Activated CD4-positive, alpha-beta T cell treated with anti-CD3 and anti-CD28 coated beads, Interleukin-2, amount 10 ng/mL, durations not matched to agents 24 days and 14 days (primary cell): ENCODE measurements at regions not wholly inside any gene's neighbourhood (a gene's known extent, or its start where the extent isn't known, plus 50 kb on each side); places are given as distances from the start of the nearest gene placed in this dataset.
"Not testable (repeated sequence)": the region's sequence is repeated elsewhere in the genome, so short reads cannot be mapped to it uniquely, and the experiment has no call there.

Experiments
- DNase-seq: peaks from one replicate; pipeline ENCODE4 v3.0.0; 2022
- H3K27ac Mint-ChIP-seq: one replicate; pipeline ENCODE4 v1.8.0; 2022; ENCODE audit warnings: mild to moderate bottlenecking, mixed read lengths
- H3K27me3 Mint-ChIP-seq: one replicate; pipeline ENCODE4 v1.8.0; 2022; ENCODE audit warnings: mixed read lengths
- H3K36me3 Mint-ChIP-seq: one replicate; pipeline ENCODE4 v1.8.0; 2022; ENCODE audit warnings: low read depth, mild to moderate bottlenecking, mixed read lengths
- H3K4me1 Mint-ChIP-seq: one replicate; pipeline ENCODE4 v1.8.0; 2021; ENCODE audit warnings: mixed read lengths
- H3K4me3 Mint-ChIP-seq: one replicate; pipeline ENCODE4 v1.8.0; 2022; ENCODE audit warnings: mild to moderate bottlenecking, moderate library complexity, mixed read lengths
- H3K9me3 Mint-ChIP-seq: one replicate; pipeline ENCODE4 v1.8.0; 2021; ENCODE audit warnings: mixed read lengths
- intact Hi-C: fragments of 100-400 bp; cut with micrococcal nuclease; formaldehyde crosslinking; loops from one replicate; pipeline ENCODE4 v1.15.1; 2023

- no peaks in the 10 kb centered on the region for H3K27me3 Mint-ChIP-seq
- H3K4me1 Mint-ChIP-seq: no peaks in the 10 kb centered on the region
- H3K36me3 Mint-ChIP-seq: no peaks in the 10 kb centered on the region
- H3K4me3 Mint-ChIP-seq: no peak overlapping the region
- DNase-seq: no peak
- H3K9me3 Mint-ChIP-seq: peaks cover 11% of the 10 kb centered on the region
- no peak overlapping the region for H3K27ac Mint-ChIP-seq
- intact Hi-C loops: no loop called here
These were observed 854.7 kb downstream of the TMTC2 start for GRCh38 chr12:83541446-83541845.

- no peak for DNase-seq
- H3K4me1 Mint-ChIP-seq: no peaks in the 10 kb centered on the region
- intact Hi-C loops: no loop called here
- no peaks in the 10 kb centered on the region for H3K27me3 Mint-ChIP-seq
- no peak overlapping the region for H3K4me3 Mint-ChIP-seq
- no peaks in the 10 kb centered on the region for H3K36me3 Mint-ChIP-seq
- no peak overlapping the region for H3K27ac Mint-ChIP-seq
- no peaks in the 10 kb centered on the region for H3K9me3 Mint-ChIP-seq
These were observed 851.8 kb downstream of the TMTC2 start for GRCh38 chr12:83538361-83538965.

- no peaks in the 10 kb centered on the region for H3K27me3 Mint-ChIP-seq
- no peak overlapping the region for H3K4me3 Mint-ChIP-seq
- H3K36me3 Mint-ChIP-seq: no peaks in the 10 kb centered on the region
- H3K4me1 Mint-ChIP-seq: no peaks in the 10 kb centered on the region
- intact Hi-C loops: no loop called here
- H3K27ac Mint-ChIP-seq: no peak overlapping the region
- no peaks in the 10 kb centered on the region for H3K9me3 Mint-ChIP-seq
- DNase-seq: no peak
These were observed 850.8 kb downstream of the TMTC2 start for GRCh38 chr12:83537428-83538053.

DNA sequence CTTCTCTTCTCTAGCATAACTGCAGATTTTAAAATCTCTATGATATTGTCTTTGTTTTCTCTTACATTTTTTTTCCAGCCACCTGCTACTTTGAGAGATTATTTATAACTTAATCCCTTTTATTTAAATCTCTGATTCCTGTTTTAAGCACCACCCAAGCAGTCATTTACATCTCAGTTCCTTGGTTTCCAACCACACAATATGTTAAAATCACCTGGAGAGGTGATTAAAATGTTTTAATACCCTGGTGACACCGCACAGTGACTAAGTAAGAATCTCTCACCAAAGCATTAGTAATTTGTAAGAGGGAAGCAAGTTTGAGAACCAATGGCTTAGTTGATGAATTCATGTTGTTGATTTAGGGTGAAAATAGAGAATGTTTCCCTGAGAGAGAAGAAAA lies 849.8 kb downstream of the TMTC2 start:
- no peak for DNase-seq
- Mint-ChIP-seq H3K9me3 (no peaks in the 10 kb centered on the region), H3K4me1 (no peaks in the 10 kb centered on the region), H3K27ac (no peak overlapping the region), H3K4me3 (no peak overlapping the region), H3K36me3 (no peaks in the 10 kb centered on the region), H3K27me3 (no peaks in the 10 kb centered on the region)
- intact Hi-C loops: no loop called here

- Mint-ChIP-seq H3K27me3 (no peaks in the 10 kb centered on the region), H3K27ac (no peak overlapping the region), H3K9me3 (no peaks in the 10 kb centered on the region), H3K4me1 (no peaks in the 10 kb centered on the region), H3K36me3 (no peaks in the 10 kb centered on the region), H3K4me3 (no peak overlapping the region)
- intact Hi-C loops: no loop called here
- DNase-seq: no peak
These were observed 841.9 kb downstream of the TMTC2 start for GRCh38 chr12:83528571-83528970.

GRCh38 chr12:83527810-83528209 lies 841.1 kb downstream of the TMTC2 start:
- no peaks in the 10 kb centered on the region for H3K27me3 Mint-ChIP-seq
- no peaks in the 10 kb centered on the region for H3K36me3 Mint-ChIP-seq
- no peak overlapping the region for H3K4me3 Mint-ChIP-seq
- intact Hi-C loops: no loop called here
- H3K27ac Mint-ChIP-seq: no peak overlapping the region
- no peaks in the 10 kb centered on the region for H3K4me1 Mint-ChIP-seq
- H3K9me3 Mint-ChIP-seq: no peaks in the 10 kb centered on the region
- DNase-seq: no peak

GRCh38 chr12:83515306-83516026 lies 828.8 kb downstream of the TMTC2 start:
- Mint-ChIP-seq H3K27me3 (no peaks in the 10 kb centered on the region), H3K4me3 (no peak overlapping the region), H3K27ac (no peak overlapping the region), H3K36me3 (no peaks in the 10 kb centered on the region), H3K9me3 (no peaks in the 10 kb centered on the region), H3K4me1 (no peaks in the 10 kb centered on the region)
- intact Hi-C loops: no loop called here
- DNase-seq: no peak

DNA sequence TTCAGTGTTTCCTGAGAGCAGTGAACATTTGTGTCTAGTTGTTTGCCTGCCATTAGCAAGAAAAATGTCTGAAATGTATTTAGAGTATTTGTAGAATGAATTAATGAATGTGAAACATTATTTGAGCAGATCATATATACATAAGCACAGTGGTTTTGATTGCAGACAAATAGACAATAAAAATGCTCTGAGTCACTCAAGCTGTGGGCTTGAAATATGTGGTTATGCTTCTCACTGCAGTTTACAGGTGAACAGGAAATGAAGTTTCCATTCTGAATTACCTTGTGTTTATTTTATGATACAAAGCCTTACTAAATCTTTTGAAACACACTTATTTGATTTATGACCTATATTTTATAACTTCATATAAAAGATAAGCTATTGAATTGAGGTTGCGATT lies 827.7 kb downstream of the TMTC2 start:
- H3K9me3 Mint-ChIP-seq: no peaks in the 10 kb centered on the region
- H3K4me3 Mint-ChIP-seq: no peak overlapping the region
- intact Hi-C loops: no loop called here
- no peak for DNase-seq
- H3K27me3 Mint-ChIP-seq: no peaks in the 10 kb centered on the region
- H3K27ac Mint-ChIP-seq: no peak overlapping the region
- no peaks in the 10 kb centered on the region for H3K4me1 Mint-ChIP-seq
- no peaks in the 10 kb centered on the region for H3K36me3 Mint-ChIP-seq

DNA sequence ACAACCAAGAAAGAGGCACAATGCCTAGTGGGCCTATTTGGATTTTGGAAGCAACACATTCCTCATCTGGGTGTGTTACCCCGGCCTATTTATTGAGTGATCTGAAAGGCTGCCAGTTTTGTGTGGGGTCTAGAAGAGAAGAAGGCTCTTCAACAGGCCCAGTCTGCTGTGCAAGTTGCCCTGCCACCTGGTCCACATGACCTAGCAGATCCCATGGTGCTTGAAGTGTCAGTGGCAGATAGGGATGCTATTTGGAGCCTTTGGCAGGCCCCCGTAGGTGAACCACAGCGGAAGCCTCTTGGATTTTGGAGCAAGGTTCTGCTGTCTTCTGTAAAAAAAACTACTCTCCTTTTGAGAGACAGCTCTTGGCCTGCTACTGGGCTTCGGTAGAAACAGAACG lies 820.1 kb downstream of the TMTC2 start:
- H3K4me3 Mint-ChIP-seq: no peak overlapping the region
- DNase-seq: no peak
- H3K4me1 Mint-ChIP-seq: no peaks in the 10 kb centered on the region
- H3K36me3 Mint-ChIP-seq: no peaks in the 10 kb centered on the region
- intact Hi-C loops: no loop called here
- no peaks in the 10 kb centered on the region for H3K27me3 Mint-ChIP-seq
- no peak overlapping the region for H3K27ac Mint-ChIP-seq
- peaks cover 5% of the 10 kb centered on the region for H3K9me3 Mint-ChIP-seq

DNA sequence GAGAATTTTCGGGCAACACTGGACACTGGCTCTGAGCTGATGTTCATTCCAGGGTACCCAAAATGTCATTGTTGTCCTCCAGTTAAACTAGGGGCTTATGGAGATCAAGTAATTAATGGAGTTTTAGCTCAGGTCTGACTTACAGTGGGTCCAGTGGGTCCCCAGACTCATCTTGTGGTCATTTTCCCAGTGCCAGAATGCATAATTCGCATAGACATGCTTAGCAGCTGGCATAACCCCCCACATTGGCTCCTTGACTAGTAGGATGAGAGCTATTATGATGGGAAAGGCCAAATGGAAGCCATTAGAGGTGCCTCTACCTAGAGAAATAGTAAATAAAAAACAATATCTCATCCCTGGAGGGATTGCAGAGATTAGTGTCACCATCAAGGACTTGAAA lies 818.9 kb downstream of the TMTC2 start:
- no peak for DNase-seq
- Mint-ChIP-seq H3K27me3 (no peaks in the 10 kb centered on the region), H3K4me1 (no peaks in the 10 kb centered on the region), H3K9me3 (peaks cover 9% of the 10 kb centered on the region), H3K36me3 (no peaks in the 10 kb centered on the region), H3K27ac (no peak overlapping the region), H3K4me3 (no peak overlapping the region)
- intact Hi-C loops: no loop called here

GRCh38 chr12:83499894-83500293 lies 813.2 kb downstream of the TMTC2 start:
- intact Hi-C loops, DNase-seq, H3K27me3 Mint-ChIP-seq, H3K36me3 Mint-ChIP-seq, H3K27ac Mint-ChIP-seq, H3K4me1 Mint-ChIP-seq, H3K4me3 Mint-ChIP-seq, H3K9me3 Mint-ChIP-seq: not testable (repeated sequence)

DNA sequence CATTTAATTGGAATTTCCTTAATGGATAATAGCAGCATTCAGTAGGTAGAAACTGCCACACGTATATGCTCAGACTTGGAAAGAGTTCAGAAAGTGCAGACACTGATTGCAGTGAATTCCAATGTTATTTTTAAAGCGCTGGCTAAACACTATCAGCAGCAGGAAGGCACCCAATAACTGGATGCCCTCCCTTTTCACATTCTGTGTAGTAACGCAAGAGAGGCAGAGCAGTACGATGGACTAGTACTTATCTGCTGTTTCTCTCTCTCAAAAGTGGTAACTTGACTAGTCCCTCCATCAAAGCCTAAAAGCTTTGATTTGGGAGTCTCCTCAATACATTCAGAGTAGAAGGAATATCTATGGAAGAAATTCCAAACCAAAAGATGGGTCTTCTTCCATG lies 791.0 kb downstream of the TMTC2 start:
- H3K4me1 Mint-ChIP-seq: no peaks in the 10 kb centered on the region
- no peaks in the 10 kb centered on the region for H3K27me3 Mint-ChIP-seq
- no peaks in the 10 kb centered on the region for H3K36me3 Mint-ChIP-seq
- no peak overlapping the region for H3K27ac Mint-ChIP-seq
- peaks cover 4% of the 10 kb centered on the region for H3K9me3 Mint-ChIP-seq
- H3K4me3 Mint-ChIP-seq: no peak overlapping the region
- no peak for DNase-seq
- intact Hi-C loops: no loop called here

- intact Hi-C loops: no loop called here
- H3K27ac Mint-ChIP-seq: no peak overlapping the region
- H3K4me3 Mint-ChIP-seq: no peak overlapping the region
- DNase-seq: no peak
- no peaks in the 10 kb centered on the region for H3K4me1 Mint-ChIP-seq
- no peaks in the 10 kb centered on the region for H3K27me3 Mint-ChIP-seq
- H3K9me3 Mint-ChIP-seq: peaks cover 4% of the 10 kb centered on the region
- no peaks in the 10 kb centered on the region for H3K36me3 Mint-ChIP-seq
These were observed 790.3 kb downstream of the TMTC2 start for GRCh38 chr12:83476695-83477690.

DNA sequence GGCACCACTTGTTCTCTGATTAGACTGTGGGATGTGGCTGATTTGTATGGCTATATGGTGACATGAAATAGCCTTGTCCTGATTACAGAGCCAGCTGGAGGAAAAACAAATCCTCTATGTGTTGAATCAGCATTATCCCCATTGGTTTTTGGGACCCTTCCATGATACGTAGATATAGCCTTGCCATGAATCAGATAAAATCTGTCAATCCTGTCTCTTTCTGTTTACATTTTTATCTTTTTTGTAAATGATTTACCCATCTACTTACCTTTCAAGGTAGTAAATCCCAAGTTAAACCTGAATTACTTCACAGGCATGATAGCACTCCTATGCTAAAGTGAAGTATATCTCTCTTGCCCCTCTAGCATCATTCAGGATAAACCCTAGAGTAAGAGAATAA lies 789.3 kb downstream of the TMTC2 start:
- H3K36me3 Mint-ChIP-seq: no peaks in the 10 kb centered on the region
- no peak overlapping the region for H3K4me3 Mint-ChIP-seq
- no peaks in the 10 kb centered on the region for H3K27me3 Mint-ChIP-seq
- H3K27ac Mint-ChIP-seq: no peak overlapping the region
- intact Hi-C loops: no loop called here
- DNase-seq: no peak
- H3K9me3 Mint-ChIP-seq: peaks cover 4% of the 10 kb centered on the region
- no peaks in the 10 kb centered on the region for H3K4me1 Mint-ChIP-seq
